Tibial artery (tissue), 4 donors: ENCODE measurements at regions not wholly inside any gene's neighbourhood (a gene's known extent, or its start where the extent isn't known, plus 50 kb on each side); places are given as distances from the start of the nearest gene placed in this dataset.

Experiments
- DNase-seq, 2 donors: peaks; one replicate each; pipeline ENCODE4 v3.0.0-alpha.2; 2019
- H3K27ac ChIP-seq, 2 donors: fragments of 200-600 bp; sonication (generic) in 1 of 2; 1 replicate in 1 of 2; 2 replicates in 1 of 2; pipeline ENCODE4 v1.5.1; 2018 to 2019; ENCODE audit warnings: mild to moderate bottlenecking in 1 of 2
- H3K27me3 ChIP-seq, 2 donors: fragments of 200-600 bp; sonication (generic) in 1 of 2; one replicate each; pipeline versions ENCODE4 v1.5.1 to v1.6.0; 2016 to 2019
- H3K36me3 ChIP-seq, 3 donors: fragments of 200-600 bp; sonication (generic) in 2 of 3; one replicate each; pipeline ENCODE4 v1.5.1; 2016 to 2019; ENCODE audit warnings: mild to moderate bottlenecking in 2 of 3
- H3K4me1 ChIP-seq, 4 donors: fragments of 200-600 bp; sonication (generic) in 2 of 4; 1 replicate in 3 of 4; 2 replicates in 1 of 4; pipeline ENCODE4 v1.5.1; 2016 to 2019
- H3K4me3 ChIP-seq, 2 donors: fragments of 200-600 bp; sonication (generic) in 1 of 2; 1 replicate in 1 of 2; 2 replicates in 1 of 2; pipeline ENCODE4 v1.5.1; 2018 to 2019; ENCODE audit warnings: mild to moderate bottlenecking in 2 of 2
- H3K9me3 ChIP-seq, 3 donors: fragments of 200-600 bp; sonication (generic) in 1 of 3; one replicate each; pipeline ENCODE4 v1.5.1; 2016 to 2019
- CTCF ChIP-seq, 2 experiments: fragments of 200-600 bp in 1 of 2; fragments of 450-650 bp in 1 of 2; IDR thresholded peaks; one replicate each; pipeline ENCODE4 v1.5.1; 2017 to 2019; ENCODE audit warnings: antibody characterized with exemption in 2 of 2, mild to moderate bottlenecking in 1 of 2, moderate library complexity in 1 of 2
- intact Hi-C: fragments of 100-400 bp; cut with DNase I; formaldehyde crosslinking; loops from one replicate; pipeline ENCODE4 v1.15.0; 2023; ENCODE audit warnings: low total_unique reads

- H3K4me3 ChIP-seq: no peak overlapping the region
- peak in 1 of 2 donors; percentile 66 for DNase-seq
- no peaks in the 10 kb centered on the region for H3K9me3 ChIP-seq
- no peak for TF ChIP-seq CTCF (IDR thresholded peaks at IDR 0.05)
- H3K27me3 ChIP-seq: no peaks in the 10 kb centered on the region
- no peaks in the 10 kb centered on the region for H3K36me3 ChIP-seq
- H3K4me1 ChIP-seq: peaks cover 0 to 7% (median 0%) of the 10 kb centered on the region in 4 donors
- intact Hi-C loops: no loop called here
- H3K27ac ChIP-seq: no peak overlapping the region
These were observed 210.6 kb downstream of the PHLDA1 start for GRCh38 chr12:75820848-75821578.

GRCh38 chr12:75820071-75820470 is 211.5 kb downstream of the PHLDA1 start:
- Histone ChIP-seq H3K27me3 (no peaks in the 10 kb centered on the region), H3K9me3 (no peaks in the 10 kb centered on the region), H3K27ac (no peak overlapping the region), H3K4me3 (no peak overlapping the region), H3K4me1 (peaks cover 0 to 17% (median 5%) of the 10 kb centered on the region in 4 donors), H3K36me3 (no peaks in the 10 kb centered on the region)
- DNase-seq: no peak
- intact Hi-C loops: no loop called here
- no peak for TF ChIP-seq CTCF (IDR thresholded peaks at IDR 0.05)

- H3K36me3 ChIP-seq: no peaks in the 10 kb centered on the region
- no peak overlapping the region for H3K27ac ChIP-seq
- H3K27me3 ChIP-seq: no peaks in the 10 kb centered on the region
- no peak overlapping the region for H3K4me3 ChIP-seq
- H3K9me3 ChIP-seq: no peaks in the 10 kb centered on the region
- no peak for DNase-seq
- peaks cover 0 to 21% (median 5%) of the 10 kb centered on the region in 4 donors for H3K4me1 ChIP-seq
- intact Hi-C loops: no loop called here
- no peak for TF ChIP-seq CTCF (IDR thresholded peaks at IDR 0.05)
These were observed 212.1 kb downstream of the PHLDA1 start for GRCh38 chr12:75819512-75819911.

- DNase-seq: no peak
- Histone ChIP-seq H3K9me3 (no peaks in the 10 kb centered on the region), H3K36me3 (no peaks in the 10 kb centered on the region), H3K4me1 (peaks cover 0 to 21% (median 5%) of the 10 kb centered on the region in 4 donors), H3K27ac (no peak overlapping the region), H3K27me3 (no peaks in the 10 kb centered on the region), H3K4me3 (no peak overlapping the region)
- no peak for TF ChIP-seq CTCF (IDR thresholded peaks at IDR 0.05)
- intact Hi-C loops: no loop called here
These were observed 212.7 kb downstream of the PHLDA1 start for GRCh38 chr12:75818863-75819262.

- no peak overlapping the region for H3K27ac ChIP-seq
- DNase-seq: no peak
- no peaks in the 10 kb centered on the region for H3K9me3 ChIP-seq
- no peak overlapping the region for H3K4me3 ChIP-seq
- intact Hi-C loops: no loop called here
- H3K27me3 ChIP-seq: no peaks in the 10 kb centered on the region
- H3K36me3 ChIP-seq: no peaks in the 10 kb centered on the region
- TF ChIP-seq CTCF (IDR thresholded peaks at IDR 0.05): no peak
- H3K4me1 ChIP-seq: peaks cover 0 to 21% (median 5%) of the 10 kb centered on the region in 4 donors
These were observed 214.7 kb downstream of the PHLDA1 start for GRCh38 chr12:75816897-75817296.
